ENCODE measurements at regions not wholly inside any gene's neighbourhood (a gene's known extent, or its start where the extent isn't known, plus 50 kb on each side); places are given as distances from the start of the nearest gene placed in this dataset.

DNA sequence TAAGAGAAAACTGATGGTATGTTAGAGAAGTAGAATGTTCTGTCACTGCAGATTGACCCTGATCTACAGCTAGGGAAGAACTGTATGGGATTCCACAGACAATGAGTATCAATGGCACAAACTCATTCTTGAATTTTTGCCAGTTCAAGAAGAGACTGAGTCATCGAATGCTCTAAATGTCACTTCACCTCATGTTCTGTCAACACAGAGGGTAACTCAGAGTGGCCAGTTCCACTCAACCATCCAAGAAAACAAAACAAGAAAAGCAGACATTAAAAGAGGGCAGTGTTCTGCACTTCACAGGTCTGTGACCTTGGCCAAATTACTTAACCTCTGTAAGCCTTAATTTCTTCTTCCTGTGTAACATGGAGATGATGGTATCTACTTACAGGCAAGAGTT lies 132.2 kb upstream of the HMHB1 start:
- Histone ChIP-seq H3K4me1 (no peaks in the 10 kb centered on the region), H3K36me3 (no peaks in the 10 kb centered on the region), H3K9me3 (no peaks in the 10 kb centered on the region), H3K27me3 (no peaks in the 10 kb centered on the region), H3K4me3 (ENCODE audit: low read depth, low read length) (no peak overlapping the region)
- TF ChIP-seq, protein P1, sequence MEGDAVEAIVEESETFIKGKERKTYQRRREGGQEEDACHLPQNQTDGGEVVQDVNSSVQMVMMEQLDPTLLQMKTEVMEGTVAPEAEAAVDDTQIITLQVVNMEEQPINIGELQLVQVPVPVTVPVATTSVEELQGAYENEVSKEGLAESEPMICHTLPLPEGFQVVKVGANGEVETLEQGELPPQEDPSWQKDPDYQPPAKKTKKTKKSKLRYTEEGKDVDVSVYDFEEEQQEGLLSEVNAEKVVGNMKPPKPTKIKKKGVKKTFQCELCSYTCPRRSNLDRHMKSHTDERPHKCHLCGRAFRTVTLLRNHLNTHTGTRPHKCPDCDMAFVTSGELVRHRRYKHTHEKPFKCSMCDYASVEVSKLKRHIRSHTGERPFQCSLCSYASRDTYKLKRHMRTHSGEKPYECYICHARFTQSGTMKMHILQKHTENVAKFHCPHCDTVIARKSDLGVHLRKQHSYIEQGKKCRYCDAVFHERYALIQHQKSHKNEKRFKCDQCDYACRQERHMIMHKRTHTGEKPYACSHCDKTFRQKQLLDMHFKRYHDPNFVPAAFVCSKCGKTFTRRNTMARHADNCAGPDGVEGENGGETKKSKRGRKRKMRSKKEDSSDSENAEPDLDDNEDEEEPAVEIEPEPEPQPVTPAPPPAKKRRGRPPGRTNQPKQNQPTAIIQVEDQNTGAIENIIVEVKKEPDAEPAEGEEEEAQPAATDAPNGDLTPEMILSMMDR (IDR thresholded peaks at IDR 0.05; ENCODE audit: low read depth, low read length): no peak
- DNase-seq: no peak

- DNase-seq: no peak
- no peaks in the 10 kb centered on the region for H3K27me3 ChIP-seq
- no peak overlapping the region for H3K4me3 ChIP-seq (ENCODE audit: low read depth, low read length)
- TF ChIP-seq, protein P1 (IDR thresholded peaks at IDR 0.05; ENCODE audit: low read depth, low read length): no peak
- H3K36me3 ChIP-seq: no peaks in the 10 kb centered on the region
- no peaks in the 10 kb centered on the region for H3K4me1 ChIP-seq
- H3K9me3 ChIP-seq: no peaks in the 10 kb centered on the region
These were observed 133.6 kb upstream of the HMHB1 start for GRCh38 chr5:143678148-143678905.

DNA sequence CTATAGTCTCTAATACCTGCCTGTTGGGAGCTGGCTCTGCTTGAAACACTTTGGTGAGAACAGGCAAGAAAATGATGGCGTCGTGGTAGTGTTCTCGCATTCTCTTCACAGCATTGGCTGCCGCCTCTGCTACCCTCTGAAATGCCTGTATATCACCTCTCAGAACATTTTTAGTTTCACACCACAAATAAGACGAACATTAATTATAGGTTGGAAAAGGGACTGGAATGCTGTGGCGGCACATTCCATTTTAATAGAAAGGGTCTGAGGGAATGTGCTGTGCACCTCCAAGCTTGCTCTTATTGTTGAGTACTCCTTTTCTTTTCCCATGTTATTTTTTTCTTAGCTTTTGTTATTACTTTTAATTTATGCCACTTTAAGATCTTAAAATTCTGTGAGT lies 134.6 kb upstream of the HMHB1 start:
- Histone ChIP-seq H3K27me3 (no peaks in the 10 kb centered on the region), H3K36me3 (no peaks in the 10 kb centered on the region), H3K4me3 (ENCODE audit: low read depth, low read length) (no peak overlapping the region), H3K4me1 (no peaks in the 10 kb centered on the region), H3K9me3 (no peaks in the 10 kb centered on the region)
- DNase-seq: no peak
- TF ChIP-seq, protein P1 (IDR thresholded peaks at IDR 0.05; ENCODE audit: low read depth, low read length): no peak

DNA sequence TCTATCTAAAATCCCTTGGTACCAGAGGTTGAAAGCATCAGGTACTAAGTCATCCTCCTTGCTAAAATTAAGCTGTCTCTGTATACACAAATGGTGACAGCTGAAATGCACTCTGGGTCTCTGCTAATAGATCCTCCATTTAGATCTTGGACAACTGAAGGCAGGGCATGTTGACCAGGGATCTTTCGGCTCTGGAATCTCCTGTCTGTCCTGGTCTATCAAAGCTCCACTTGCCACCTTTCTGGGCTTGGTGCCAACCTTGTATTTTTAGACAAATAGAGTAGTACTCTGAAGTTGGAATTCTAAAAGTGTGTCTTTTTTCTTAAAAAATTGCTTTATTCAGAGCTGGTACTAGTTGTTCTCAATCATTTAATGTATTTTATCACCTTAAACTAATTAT lies 135.2 kb upstream of the HMHB1 start:
- TF ChIP-seq, protein P1 (IDR thresholded peaks at IDR 0.05; ENCODE audit: low read depth, low read length): no peak
- H3K27me3 ChIP-seq: no peaks in the 10 kb centered on the region
- DNase-seq: no peak
- H3K9me3 ChIP-seq: no peaks in the 10 kb centered on the region
- H3K36me3 ChIP-seq: no peaks in the 10 kb centered on the region
- H3K4me3 ChIP-seq (ENCODE audit: low read depth, low read length): no peak overlapping the region
- no peaks in the 10 kb centered on the region for H3K4me1 ChIP-seq

DNA sequence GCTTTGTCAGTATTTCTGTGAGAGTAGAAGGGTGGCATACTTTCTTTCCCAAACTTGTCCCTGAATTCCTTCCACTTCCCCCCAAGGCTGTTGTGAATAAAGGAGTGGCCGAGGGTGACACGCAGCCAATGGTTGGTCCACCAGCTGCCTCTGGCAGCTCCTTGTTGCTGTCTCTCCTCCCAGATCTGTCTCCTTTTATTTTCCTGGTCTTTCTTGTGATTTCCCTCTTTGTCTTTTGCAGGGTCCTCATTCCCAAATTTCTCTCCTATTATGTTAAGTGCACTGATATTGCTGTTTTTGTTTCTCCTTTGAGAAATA lies 137.5 kb upstream of the HMHB1 start:
- TF ChIP-seq, protein P1 (IDR thresholded peaks at IDR 0.05; ENCODE audit: low read depth, low read length): no peak
- no peaks in the 10 kb centered on the region for H3K36me3 ChIP-seq
- no peak for DNase-seq
- H3K4me1 ChIP-seq: no peaks in the 10 kb centered on the region
- no peak overlapping the region for H3K4me3 ChIP-seq (ENCODE audit: low read depth, low read length)
- H3K9me3 ChIP-seq: no peaks in the 10 kb centered on the region
- no peaks in the 10 kb centered on the region for H3K27me3 ChIP-seq

- TF ChIP-seq, protein P1 (IDR thresholded peaks at IDR 0.05; ENCODE audit: low read depth, low read length): no peak
- no peaks in the 10 kb centered on the region for H3K4me1 ChIP-seq
- no peak for DNase-seq
- H3K36me3 ChIP-seq: no peaks in the 10 kb centered on the region
- H3K27me3 ChIP-seq: no peaks in the 10 kb centered on the region
- H3K9me3 ChIP-seq: no peaks in the 10 kb centered on the region
- H3K4me3 ChIP-seq (ENCODE audit: low read depth, low read length): no peak overlapping the region
These were observed 138.1 kb upstream of the HMHB1 start for GRCh38 chr5:143673676-143674468.
